ENCODE measurements at regions not wholly inside any gene's neighbourhood (a gene's known extent, or its start where the extent isn't known, plus 50 kb on each side); places are given as distances from the start of the nearest gene placed in this dataset.

DNA sequence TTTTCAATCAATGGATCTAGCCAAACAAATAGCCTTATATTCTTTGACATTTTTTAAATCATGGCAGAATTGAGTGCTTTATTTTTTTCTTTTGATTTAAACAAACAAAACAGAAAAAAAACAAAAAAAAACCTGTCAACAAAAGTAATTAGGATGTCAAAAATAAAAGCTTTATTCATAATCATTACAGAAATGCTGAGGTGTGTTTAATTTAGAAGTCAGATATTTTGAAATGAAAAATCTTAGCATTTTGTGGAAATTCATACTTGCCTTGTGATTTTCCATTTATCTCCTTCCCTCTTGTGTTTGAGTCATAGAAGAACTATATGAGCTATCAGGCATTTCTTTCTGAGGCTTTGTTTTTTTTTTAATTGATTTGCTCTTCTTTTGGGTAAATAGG, 387.0 kb upstream of the STXBP6 start:
- TF ChIP-seq, protein P1, sequence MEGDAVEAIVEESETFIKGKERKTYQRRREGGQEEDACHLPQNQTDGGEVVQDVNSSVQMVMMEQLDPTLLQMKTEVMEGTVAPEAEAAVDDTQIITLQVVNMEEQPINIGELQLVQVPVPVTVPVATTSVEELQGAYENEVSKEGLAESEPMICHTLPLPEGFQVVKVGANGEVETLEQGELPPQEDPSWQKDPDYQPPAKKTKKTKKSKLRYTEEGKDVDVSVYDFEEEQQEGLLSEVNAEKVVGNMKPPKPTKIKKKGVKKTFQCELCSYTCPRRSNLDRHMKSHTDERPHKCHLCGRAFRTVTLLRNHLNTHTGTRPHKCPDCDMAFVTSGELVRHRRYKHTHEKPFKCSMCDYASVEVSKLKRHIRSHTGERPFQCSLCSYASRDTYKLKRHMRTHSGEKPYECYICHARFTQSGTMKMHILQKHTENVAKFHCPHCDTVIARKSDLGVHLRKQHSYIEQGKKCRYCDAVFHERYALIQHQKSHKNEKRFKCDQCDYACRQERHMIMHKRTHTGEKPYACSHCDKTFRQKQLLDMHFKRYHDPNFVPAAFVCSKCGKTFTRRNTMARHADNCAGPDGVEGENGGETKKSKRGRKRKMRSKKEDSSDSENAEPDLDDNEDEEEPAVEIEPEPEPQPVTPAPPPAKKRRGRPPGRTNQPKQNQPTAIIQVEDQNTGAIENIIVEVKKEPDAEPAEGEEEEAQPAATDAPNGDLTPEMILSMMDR (IDR thresholded peaks at IDR 0.05) = no peak
- no peak for TF ChIP-seq POLR2A (IDR thresholded peaks at IDR 0.05)
- no peak overlapping the region for H3K4me3 ChIP-seq (ENCODE audit: low read depth, poor library complexity, severe bottlenecking)
- intact Hi-C loops (cut with DNase I; ENCODE audit: low total_unique reads) = no loop called here
- DNase-seq (ENCODE audit: low spot score in 2 of 2) = no peak

DNA sequence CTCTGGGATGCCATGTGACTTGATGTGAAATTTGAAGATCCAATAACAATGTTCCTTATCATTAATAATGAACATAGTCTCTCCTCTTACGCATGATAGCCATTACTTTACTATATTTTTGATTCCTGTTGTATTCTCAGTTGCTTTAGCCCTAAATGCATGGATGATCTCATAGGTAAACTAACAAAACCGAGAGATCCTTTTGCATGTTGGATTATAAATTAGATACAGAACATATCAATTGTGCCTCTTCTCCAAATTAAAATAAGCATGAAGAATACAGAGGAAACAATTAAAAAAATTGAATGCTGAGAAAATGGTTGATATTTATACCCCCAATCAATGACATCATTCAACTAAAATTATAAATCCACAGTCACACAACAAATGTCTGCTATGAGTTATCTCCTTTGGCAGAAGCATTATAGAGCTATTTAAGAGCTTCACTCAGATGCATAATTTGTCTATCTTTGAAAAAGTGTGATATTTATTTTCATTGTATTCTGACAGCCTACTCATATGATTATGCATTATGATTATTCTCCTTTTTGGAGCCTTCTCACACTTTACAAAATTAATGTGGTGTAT, 386.4 kb upstream of the STXBP6 start:
- intact Hi-C loops (cut with DNase I; ENCODE audit: low total_unique reads) = no loop called here

DNA sequence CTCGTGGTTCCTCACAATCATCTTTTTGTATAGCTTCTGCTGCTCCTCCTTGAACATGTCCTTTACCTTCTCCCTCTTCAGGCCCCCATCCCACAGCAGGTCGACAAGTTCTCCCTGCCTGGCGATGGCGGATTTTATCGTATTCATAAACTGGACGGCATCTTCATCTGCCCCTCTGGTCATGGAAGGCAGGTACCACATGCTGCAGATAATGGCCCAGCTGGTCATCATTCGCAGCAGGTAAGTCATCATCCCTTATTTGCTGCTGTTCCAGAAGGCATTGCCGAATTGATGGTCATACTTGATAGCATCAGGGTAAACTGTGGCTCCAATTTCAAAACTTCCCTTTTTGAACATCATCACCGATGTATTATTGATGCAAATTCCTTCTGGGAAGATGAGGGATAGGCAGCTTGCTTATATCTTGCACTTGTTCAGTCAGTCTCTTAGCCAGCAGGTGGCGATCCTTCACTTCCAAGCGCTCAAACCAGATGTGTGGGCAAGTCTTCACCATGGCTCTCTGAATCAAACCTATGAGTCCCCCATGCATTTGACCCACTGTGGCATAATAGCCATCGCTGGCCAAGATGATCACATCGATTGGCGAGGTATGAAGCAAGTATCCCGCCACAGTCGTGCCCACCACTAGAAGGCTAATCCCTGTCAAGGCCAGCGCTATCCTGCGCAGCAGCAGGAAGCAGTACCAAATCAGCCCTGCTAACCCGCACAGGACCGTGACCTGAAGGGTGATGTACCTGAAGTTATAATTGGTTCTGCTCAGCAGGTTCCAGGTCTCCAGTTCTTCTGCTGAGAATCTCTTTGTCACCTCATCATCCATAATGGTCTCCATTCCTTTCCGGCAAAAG, 381.5 kb upstream of the STXBP6 start:
- intact Hi-C loops (cut with DNase I; ENCODE audit: low total_unique reads) = no loop called here
- WGBS, 2 donors = 87 to 89% methylated on average over 21 of the region's 21 CpGs

More for the DNA sequence above, 386.4 kb upstream of the STXBP6 start:
- no peak for DNase-seq (ENCODE audit: low spot score in 2 of 2)
- no peak for TF ChIP-seq POLR2A (IDR thresholded peaks at IDR 0.05)
- TF ChIP-seq, protein P1 (IDR thresholded peaks at IDR 0.05) = no peak
- H3K4me3 ChIP-seq (ENCODE audit: low read depth, poor library complexity, severe bottlenecking) = no peak overlapping the region
- 76 to 80% methylated on average over 2 of the region's 2 CpGs for WGBS, 2 donors

DNA sequence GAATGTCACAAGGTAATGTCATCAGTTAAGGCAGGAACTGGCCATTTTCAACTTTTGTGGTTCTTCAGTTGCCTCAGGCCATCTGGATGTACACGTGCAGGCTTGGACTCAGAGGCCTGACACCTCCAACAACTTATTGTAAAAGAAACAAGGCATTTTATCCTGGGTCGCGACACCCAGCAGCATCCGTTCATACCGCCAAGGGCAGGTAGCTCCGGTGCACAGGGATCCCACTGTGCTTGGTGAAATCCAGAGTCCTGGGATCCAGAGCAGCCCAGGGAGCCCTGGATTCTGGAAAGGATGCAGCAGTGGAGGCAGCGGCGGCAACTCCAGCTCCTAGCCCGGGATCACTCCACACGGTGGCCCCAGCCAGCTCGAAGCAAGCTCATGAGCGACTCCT, 380.9 kb upstream of the STXBP6 start:
- DNase-seq (ENCODE audit: low spot score in 2 of 2) = no peak
- WGBS, 2 donors = 91% methylated on average over 12 of the region's 12 CpGs
- no peak for TF ChIP-seq POLR2A (IDR thresholded peaks at IDR 0.05)
- TF ChIP-seq, protein P1 (IDR thresholded peaks at IDR 0.05) = no peak
- no peak overlapping the region for H3K4me3 ChIP-seq (ENCODE audit: low read depth, poor library complexity, severe bottlenecking)
- intact Hi-C loops (cut with DNase I; ENCODE audit: low total_unique reads) = no loop called here

More for the DNA sequence above, 381.5 kb upstream of the STXBP6 start:
- H3K4me3 ChIP-seq (ENCODE audit: low read depth, poor library complexity, severe bottlenecking) = no peak overlapping the region
- no peak for DNase-seq (ENCODE audit: low spot score in 2 of 2)
- no peak for TF ChIP-seq POLR2A (IDR thresholded peaks at IDR 0.05)
- TF ChIP-seq, protein P1 (IDR thresholded peaks at IDR 0.05) = no peak

DNA sequence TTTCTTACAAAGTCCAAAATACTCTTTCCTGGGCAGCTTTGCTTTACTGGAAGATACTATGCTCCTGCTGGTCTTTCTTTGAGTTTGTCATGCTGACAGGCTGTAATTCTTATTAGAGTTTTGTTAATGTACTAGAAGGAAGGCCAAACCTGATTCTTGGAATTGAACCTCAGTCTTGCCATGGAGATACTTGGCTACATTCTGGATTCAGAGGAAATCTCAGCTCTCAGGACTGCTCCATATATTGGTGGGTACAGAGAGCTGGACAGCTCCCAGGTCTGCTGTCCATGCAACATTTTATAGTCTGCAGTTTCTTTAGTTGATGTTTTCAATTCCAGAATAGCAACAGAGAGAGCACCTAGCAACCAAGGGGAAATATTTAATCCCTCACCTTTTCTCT, 363.1 kb upstream of the STXBP6 start:
- no peak for DNase-seq (ENCODE audit: low spot score in 2 of 2)
- TF ChIP-seq POLR2A (IDR thresholded peaks at IDR 0.05) = no peak
- TF ChIP-seq, protein P1 (IDR thresholded peaks at IDR 0.05) = no peak
- no peak overlapping the region for H3K4me3 ChIP-seq (ENCODE audit: low read depth, poor library complexity, severe bottlenecking)
- intact Hi-C loops (cut with DNase I; ENCODE audit: low total_unique reads) = no loop called here

Measured in lower leg skin (tissue), 4 donors.